Astrocyte (in vitro differentiated cells and primary cell): ENCODE measurements at regions not wholly inside any gene's neighbourhood (a gene's known extent, or its start where the extent isn't known, plus 50 kb on each side); places are given as distances from the start of the nearest gene placed in this dataset.

Experiments
- EZH2 ChIP-seq: IDR thresholded peaks from 2 replicates; pipeline ENCODE4 v1.6.1; 2012; ENCODE audit warnings: mild to moderate bottlenecking, low read length, inconsistent platforms; ENCODE audit not compliant: insufficient read depth
- TF ChIP-seq, protein P1 (sequence below): IDR thresholded peaks from 2 replicates; pipeline ENCODE4 v1.5.1; 2011; ENCODE audit warnings: low read depth, mild to moderate bottlenecking, inconsistent platforms, low read length, moderate library complexity; ENCODE audit not compliant: insufficient read depth

DNA sequence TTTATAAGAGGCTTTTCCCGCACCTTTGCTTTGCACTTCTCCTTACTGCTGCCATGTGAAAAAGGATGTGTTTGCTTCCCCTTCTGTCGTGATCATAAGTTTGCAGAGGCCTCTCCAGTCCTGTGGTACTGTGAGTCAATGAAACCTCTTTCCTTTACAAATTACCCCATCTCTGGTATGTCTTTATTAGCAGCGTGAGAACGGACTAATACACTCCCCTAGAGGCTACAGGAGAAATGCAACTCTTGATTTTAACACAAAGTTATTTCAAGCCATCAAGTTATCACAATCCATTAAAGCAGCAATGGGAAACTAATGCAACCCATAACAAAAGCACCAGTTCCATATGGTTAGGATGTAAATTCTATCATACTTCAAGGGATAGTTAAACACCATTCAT lies 1378.8 kb upstream of the DDX18 start:
- TF ChIP-seq, protein P1, sequence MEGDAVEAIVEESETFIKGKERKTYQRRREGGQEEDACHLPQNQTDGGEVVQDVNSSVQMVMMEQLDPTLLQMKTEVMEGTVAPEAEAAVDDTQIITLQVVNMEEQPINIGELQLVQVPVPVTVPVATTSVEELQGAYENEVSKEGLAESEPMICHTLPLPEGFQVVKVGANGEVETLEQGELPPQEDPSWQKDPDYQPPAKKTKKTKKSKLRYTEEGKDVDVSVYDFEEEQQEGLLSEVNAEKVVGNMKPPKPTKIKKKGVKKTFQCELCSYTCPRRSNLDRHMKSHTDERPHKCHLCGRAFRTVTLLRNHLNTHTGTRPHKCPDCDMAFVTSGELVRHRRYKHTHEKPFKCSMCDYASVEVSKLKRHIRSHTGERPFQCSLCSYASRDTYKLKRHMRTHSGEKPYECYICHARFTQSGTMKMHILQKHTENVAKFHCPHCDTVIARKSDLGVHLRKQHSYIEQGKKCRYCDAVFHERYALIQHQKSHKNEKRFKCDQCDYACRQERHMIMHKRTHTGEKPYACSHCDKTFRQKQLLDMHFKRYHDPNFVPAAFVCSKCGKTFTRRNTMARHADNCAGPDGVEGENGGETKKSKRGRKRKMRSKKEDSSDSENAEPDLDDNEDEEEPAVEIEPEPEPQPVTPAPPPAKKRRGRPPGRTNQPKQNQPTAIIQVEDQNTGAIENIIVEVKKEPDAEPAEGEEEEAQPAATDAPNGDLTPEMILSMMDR: no peak
- no peak for TF ChIP-seq EZH2
